GM13977 (cell line): ENCODE measurements at regions not wholly inside any gene's neighbourhood (a gene's known extent, or its start where the extent isn't known, plus 50 kb on each side); places are given as distances from the start of the nearest gene placed in this dataset.

ENCODE experiments used
- DNase-seq: peaks from one replicate; pipeline ENCODE4 v3.0.0; 2012; ENCODE audit warnings: low spot score
- CTCF ChIP-seq: IDR thresholded peaks from 2 replicates; pipeline ENCODE4 v1.5.1; 2012; ENCODE audit warnings: mild to moderate bottlenecking, control low read depth; ENCODE audit not compliant: insufficient read depth; ENCODE audit errors: extremely low read depth, missing control alignments
- in situ Hi-C: fragments of 300-500 bp; cut with MboI; formaldehyde crosslinking; loops from one replicate; pipeline ENCODE4 v1.12.0; 2022; ENCODE audit warnings: low sequenced_read_pairs, low pct_unique_long_range_greater_than_20kb, mixed read lengths, inconsistent platforms; ENCODE audit not compliant: unreplicated experiment

DNA sequence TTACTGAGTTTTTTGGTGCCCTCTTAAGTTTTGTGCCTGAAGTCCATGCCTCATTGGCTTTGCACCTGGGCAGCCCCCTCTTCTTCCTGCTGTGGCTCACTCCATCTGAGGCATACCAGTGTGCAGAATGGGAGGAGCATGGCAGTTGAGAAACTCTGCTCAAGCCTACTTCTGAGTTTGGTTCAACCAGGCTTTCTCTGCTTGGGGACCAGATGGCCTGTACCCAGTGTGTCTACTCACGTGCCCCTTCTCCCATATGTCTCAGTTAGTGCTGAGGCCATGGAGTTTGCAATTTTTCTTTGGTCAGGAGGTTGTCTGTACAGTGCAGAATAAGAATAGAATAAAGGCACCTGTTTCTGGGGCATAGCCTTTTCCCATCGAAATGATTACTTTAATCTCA, 383.3 kb upstream of the DDHD1 start:
- in situ Hi-C loops = loop anchor here (25.0 kb wide), 1 partner anchor 801 kb away; no protein-coding TSS in a partner anchor
- TF ChIP-seq CTCF = no peak

DNA sequence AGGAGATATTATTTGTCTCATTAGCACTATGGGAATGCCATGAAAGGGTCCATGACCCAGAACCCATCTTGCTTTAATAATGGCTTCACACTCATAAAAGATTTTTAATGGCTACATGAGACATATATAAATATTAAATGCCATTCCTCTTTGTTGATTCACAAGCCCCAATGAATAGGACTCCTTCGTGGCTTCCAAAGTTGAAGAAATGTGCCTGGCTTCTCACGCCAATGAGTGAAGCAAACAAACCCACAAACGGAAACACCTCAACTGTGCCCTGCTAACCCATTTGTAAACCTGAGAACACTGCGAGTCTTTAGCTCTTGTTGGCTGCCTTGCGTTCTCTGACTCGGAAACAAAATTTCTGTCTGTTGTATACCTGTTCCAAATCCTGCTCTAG, 381.7 kb upstream of the DDHD1 start:
- in situ Hi-C loops = loop anchor here (25.0 kb wide), 1 partner anchor 802 kb away; no protein-coding TSS in a partner anchor
- DNase-seq = no peak
- TF ChIP-seq CTCF = no peak

More for the DNA sequence above, 383.3 kb upstream of the DDHD1 start:
- no peak for DNase-seq

DNA sequence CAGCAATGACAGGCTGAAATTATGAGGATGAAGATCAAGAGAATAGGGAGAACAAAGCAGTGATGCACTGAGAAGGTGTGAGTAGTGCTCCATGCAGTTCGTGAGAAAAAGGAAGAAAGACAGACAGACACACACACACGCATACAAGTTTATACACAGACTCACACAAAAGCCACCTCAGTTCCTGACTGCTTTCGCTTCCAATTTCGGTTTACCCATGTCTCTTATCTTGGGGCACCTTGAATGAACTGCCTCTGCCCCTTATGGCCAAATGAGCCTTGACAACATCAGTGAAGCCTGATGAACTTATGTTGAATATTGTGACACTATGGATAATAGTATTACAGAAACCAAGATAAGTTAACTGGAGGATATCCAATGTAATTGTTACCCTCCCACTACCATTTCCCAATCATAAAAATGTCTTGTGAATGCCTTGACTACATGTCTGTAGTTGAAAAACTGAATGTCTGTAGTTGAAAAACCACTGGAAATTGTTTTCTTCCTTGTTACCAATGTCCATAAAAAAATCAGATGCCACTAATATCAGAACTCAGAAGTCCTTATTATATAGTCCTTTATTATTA, 380.4 kb upstream of the DDHD1 start:
- no peak for TF ChIP-seq CTCF
- in situ Hi-C loops = loop anchor here (25.0 kb wide), 1 partner anchor 804 kb away; no protein-coding TSS in a partner anchor
- DNase-seq = no peak

DNA sequence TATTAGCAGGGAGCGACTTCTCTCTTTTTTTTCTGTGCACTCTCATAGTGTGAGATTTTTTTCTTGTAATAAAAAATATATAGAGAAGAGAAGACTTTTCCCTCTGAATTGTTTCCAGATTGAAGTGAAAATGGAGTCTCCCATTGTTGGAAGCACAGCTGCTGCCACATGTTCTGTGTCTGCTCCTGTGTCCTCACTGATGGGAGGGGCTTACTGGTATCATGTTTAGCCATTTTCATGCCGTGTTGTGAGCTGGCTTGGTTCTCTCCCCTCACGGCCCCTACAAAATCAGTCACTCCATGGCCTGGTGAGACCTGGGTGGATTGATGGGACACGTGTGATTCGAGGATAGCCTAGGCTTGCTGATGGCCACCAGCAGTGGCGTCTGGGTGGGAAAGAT, 379.7 kb upstream of the DDHD1 start:
- TF ChIP-seq CTCF = no peak
- in situ Hi-C loops = loop anchor here (25.0 kb wide), 1 partner anchor 804 kb away; no protein-coding TSS in a partner anchor
- no peak for DNase-seq

GRCh38 chr14:53531730-53532129, 378.6 kb upstream of the DDHD1 start:
- DNase-seq = no peak
- TF ChIP-seq CTCF = no peak
- in situ Hi-C loops = loop anchor here (25.0 kb wide), 1 partner anchor 806 kb away; no protein-coding TSS in a partner anchor

- in situ Hi-C loops = loop anchor here (25.0 kb wide), 1 partner anchor 806 kb away; no protein-coding TSS in a partner anchor
- no peak for DNase-seq
- no peak for TF ChIP-seq CTCF
Observed at GRCh38 chr14:53531156-53531555, 378.0 kb upstream of the DDHD1 start.
